Gastrocnemius medialis (tissue), 4 donors: ENCODE measurements at regions not wholly inside any gene's neighbourhood (a gene's known extent, or its start where the extent isn't known, plus 50 kb on each side); places are given as distances from the start of the nearest gene placed in this dataset.

Experiments
- ATAC-seq, 2 donors: fragments of 150-250 bp; one replicate each; pipeline ENCODE4 v1.9.1; 2016
- DNase-seq, 2 donors: peaks; one replicate each; pipeline ENCODE4 v3.0.0-alpha.2; 2019
- H3K27ac ChIP-seq, 4 donors: fragments of 200-600 bp; sonication (generic); 1 replicate in 1 of 4; 2 replicates in 3 of 4; pipeline ENCODE4 v1.5.1; 2016 to 2018; ENCODE audit warnings: mild to moderate bottlenecking in 2 of 4, moderate library complexity in 1 of 4
- H3K27me3 ChIP-seq, 3 donors: fragments of 200-600 bp; sonication (generic) in 2 of 3; 1 replicate in 1 of 3; 2 replicates in 2 of 3; pipeline versions ENCODE4 v1.5.1 to v1.6.0; 2016 to 2019; ENCODE audit warnings: mild to moderate bottlenecking in 1 of 3, moderate library complexity in 1 of 3
- H3K36me3 ChIP-seq, 2 donors: fragments of 200-600 bp; sonication (generic) in 1 of 2; one replicate each; pipeline ENCODE4 v1.5.1; 2017 to 2018
- H3K4me1 ChIP-seq, 2 donors: fragments of 200-600 bp; sonication (generic) in 1 of 2; one replicate each; pipeline ENCODE4 v1.5.1; 2016 to 2017; ENCODE audit warnings: mild to moderate bottlenecking in 2 of 2
- H3K4me3 ChIP-seq, 4 donors: fragments of 200-600 bp; sonication (generic) in 3 of 4; 1 replicate in 1 of 4; 2 replicates in 3 of 4; pipeline ENCODE4 v1.5.1; 2016 to 2019; ENCODE audit warnings: mild to moderate bottlenecking in 2 of 4
- H3K9me3 ChIP-seq, 3 donors: fragments of 200-600 bp; sonication (generic) in 2 of 3; 1 replicate in 1 of 3; 2 replicates in 2 of 3; pipeline ENCODE4 v1.5.1; 2016 to 2019
- CTCF ChIP-seq, 5 experiments: fragments of 450-650 bp in 3 of 5; fragments of 200-600 bp in 2 of 5; sonication (generic) in 2 of 5; IDR thresholded peaks in 4 of 5; conservative IDR thresholded peaks in 1 of 5; 1 replicate in 4 of 5; 2 replicates in 1 of 5; pipeline ENCODE4 v1.5.1; 2016 to 2019; ENCODE audit warnings: antibody characterized with exemption in 5 of 5, mild to moderate bottlenecking in 3 of 5, moderate library complexity in 3 of 5
- POLR2A ChIP-seq, 2 donors: fragments of 450-650 bp; IDR thresholded peaks; one replicate each; pipeline ENCODE4 v1.6.1; 2017; ENCODE audit warnings: antibody characterized with exemption in 2 of 2, mild to moderate bottlenecking in 2 of 2, moderate library complexity in 2 of 2
- in situ Hi-C, 4 donors: fragments of 200-750 bp; cut with MboI; loops; one replicate each; pipeline versions ENCODE4 v1.15.0 to v1.8.0; 2017; ENCODE audit warnings: low sequenced_read_pairs in 4 of 4
- intact Hi-C: fragments of 100-400 bp; cut with DNase I; formaldehyde crosslinking; loops from one replicate; pipeline ENCODE4 v1.15.1; 2023; ENCODE audit warnings: low total_unique reads

- ATAC-seq (no peak), DNase-seq (no peak)
- Histone ChIP-seq H3K27ac (no peak overlapping the region), H3K27me3 (no peaks in the 10 kb centered on the region), H3K36me3 (no peaks in the 10 kb centered on the region), H3K4me3 (no peak overlapping the region), H3K4me1 (peaks cover 4 to 9% of the 10 kb centered on the region in 2 donors), H3K9me3 (no peaks in the 10 kb centered on the region)
- in situ Hi-C loops (no loop called here), intact Hi-C loops (no loop called here)
- TF ChIP-seq CTCF (IDR thresholded peaks at IDR 0.05 in 4 of 5, conservative IDR thresholded peaks at IDR 0.05 in 1 of 5), result no peak
- no peak for TF ChIP-seq POLR2A (IDR thresholded peaks at IDR 0.05)
Observed at GRCh38 chr22:44365832-44366231, 53.1 kb upstream of the SHISAL1 start.

GRCh38 chr22:44365191-44365590 lies 52.4 kb upstream of the SHISAL1 start:
- Histone ChIP-seq H3K36me3 (no peaks in the 10 kb centered on the region), H3K9me3 (no peaks in the 10 kb centered on the region), H3K27ac (no peak overlapping the region), H3K4me3 (no peak overlapping the region), H3K27me3 (no peaks in the 10 kb centered on the region), H3K4me1 (peaks cover 10 to 11% of the 10 kb centered on the region in 2 donors)
- in situ Hi-C loops (no loop called here), intact Hi-C loops (no loop called here)
- TF ChIP-seq POLR2A (IDR thresholded peaks at IDR 0.05) (no peak), CTCF (IDR thresholded peaks at IDR 0.05 in 4 of 5, conservative IDR thresholded peaks at IDR 0.05 in 1 of 5) (no peak)
- ATAC-seq (no peak), DNase-seq (no peak)

GRCh38 chr22:44364751-44365130 lies 52.0 kb upstream of the SHISAL1 start:
- no peak for DNase-seq
- H3K9me3 ChIP-seq, result no peaks in the 10 kb centered on the region
- no peak for ATAC-seq
- H3K36me3 ChIP-seq, result no peaks in the 10 kb centered on the region
- H3K4me1 ChIP-seq, result peaks cover 11 to 14% of the 10 kb centered on the region in 2 donors
- no peaks in the 10 kb centered on the region for H3K27me3 ChIP-seq
- TF ChIP-seq POLR2A (IDR thresholded peaks at IDR 0.05), result no peak
- no peak for TF ChIP-seq CTCF (IDR thresholded peaks at IDR 0.05 in 4 of 5, conservative IDR thresholded peaks at IDR 0.05 in 1 of 5)
- no peak overlapping the region for H3K4me3 ChIP-seq
- no peak overlapping the region for H3K27ac ChIP-seq
- intact Hi-C loops, result no loop called here
- in situ Hi-C loops, result no loop called here

- TF ChIP-seq CTCF (IDR thresholded peaks at IDR 0.05 in 4 of 5, conservative IDR thresholded peaks at IDR 0.05 in 1 of 5) (no peak), POLR2A (IDR thresholded peaks at IDR 0.05) (no peak)
- Histone ChIP-seq H3K4me1 (peaks cover 11 to 14% of the 10 kb centered on the region in 2 donors), H3K9me3 (no peaks in the 10 kb centered on the region), H3K27me3 (no peaks in the 10 kb centered on the region), H3K27ac (no peak overlapping the region), H3K36me3 (no peaks in the 10 kb centered on the region), H3K4me3 (no peak overlapping the region)
- in situ Hi-C loops (no loop called here), intact Hi-C loops (no loop called here)
- ATAC-seq (no peak), DNase-seq (no peak)
Observed at GRCh38 chr22:44363980-44364750, 51.4 kb upstream of the SHISAL1 start.
